ENCODE measurements at regions not wholly inside any gene's neighbourhood (a gene's known extent, or its start where the extent isn't known, plus 50 kb on each side); places are given as distances from the start of the nearest gene placed in this dataset.

DNA sequence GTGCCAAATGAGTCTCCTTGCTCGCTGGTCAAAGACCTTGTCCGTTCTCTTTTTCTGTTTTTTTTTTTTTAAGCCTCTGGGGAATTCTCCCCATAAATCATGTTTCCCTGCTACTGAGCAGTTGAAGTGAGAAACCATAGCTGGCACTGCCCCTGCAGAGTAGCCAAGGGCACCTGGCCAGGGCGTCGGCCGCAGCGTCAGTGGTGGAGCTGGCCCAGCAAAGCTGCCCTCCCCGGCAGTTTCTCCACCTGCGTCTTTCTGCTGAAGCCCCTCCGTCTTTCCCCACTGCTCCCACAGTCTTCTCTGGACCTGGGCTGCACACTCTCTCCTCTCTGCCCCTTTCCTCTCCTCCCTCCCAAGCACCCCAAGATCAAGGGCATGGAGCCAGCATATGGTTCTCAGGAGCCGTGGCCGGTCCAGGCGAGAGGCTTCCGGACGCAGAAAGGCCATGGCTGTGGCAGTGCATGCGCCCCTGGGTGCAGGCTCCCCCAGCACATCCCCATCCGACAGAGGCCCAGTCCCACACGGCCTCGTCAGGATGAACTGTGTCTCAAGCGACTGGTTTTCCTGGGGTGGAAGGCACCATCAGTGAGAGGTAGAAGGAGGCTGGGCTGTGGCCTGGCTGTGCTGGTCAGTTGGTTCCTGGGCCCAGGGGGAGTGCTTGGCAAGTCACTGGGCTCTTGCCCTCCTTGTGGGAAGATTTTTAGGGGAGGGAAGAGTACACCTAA lies 218.1 kb downstream of the ERMARD start:
- no peak overlapping the region for H3K4me3 ChIP-seq (ENCODE audit: low read length)
- TF ChIP-seq, protein P1, sequence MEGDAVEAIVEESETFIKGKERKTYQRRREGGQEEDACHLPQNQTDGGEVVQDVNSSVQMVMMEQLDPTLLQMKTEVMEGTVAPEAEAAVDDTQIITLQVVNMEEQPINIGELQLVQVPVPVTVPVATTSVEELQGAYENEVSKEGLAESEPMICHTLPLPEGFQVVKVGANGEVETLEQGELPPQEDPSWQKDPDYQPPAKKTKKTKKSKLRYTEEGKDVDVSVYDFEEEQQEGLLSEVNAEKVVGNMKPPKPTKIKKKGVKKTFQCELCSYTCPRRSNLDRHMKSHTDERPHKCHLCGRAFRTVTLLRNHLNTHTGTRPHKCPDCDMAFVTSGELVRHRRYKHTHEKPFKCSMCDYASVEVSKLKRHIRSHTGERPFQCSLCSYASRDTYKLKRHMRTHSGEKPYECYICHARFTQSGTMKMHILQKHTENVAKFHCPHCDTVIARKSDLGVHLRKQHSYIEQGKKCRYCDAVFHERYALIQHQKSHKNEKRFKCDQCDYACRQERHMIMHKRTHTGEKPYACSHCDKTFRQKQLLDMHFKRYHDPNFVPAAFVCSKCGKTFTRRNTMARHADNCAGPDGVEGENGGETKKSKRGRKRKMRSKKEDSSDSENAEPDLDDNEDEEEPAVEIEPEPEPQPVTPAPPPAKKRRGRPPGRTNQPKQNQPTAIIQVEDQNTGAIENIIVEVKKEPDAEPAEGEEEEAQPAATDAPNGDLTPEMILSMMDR (IDR thresholded peaks at IDR 0.05; ENCODE audit: insufficient read depth, low read depth, low read length, missing control alignments), result no peak
- DNase-seq (ENCODE audit: low read depth), result no peak

DNA sequence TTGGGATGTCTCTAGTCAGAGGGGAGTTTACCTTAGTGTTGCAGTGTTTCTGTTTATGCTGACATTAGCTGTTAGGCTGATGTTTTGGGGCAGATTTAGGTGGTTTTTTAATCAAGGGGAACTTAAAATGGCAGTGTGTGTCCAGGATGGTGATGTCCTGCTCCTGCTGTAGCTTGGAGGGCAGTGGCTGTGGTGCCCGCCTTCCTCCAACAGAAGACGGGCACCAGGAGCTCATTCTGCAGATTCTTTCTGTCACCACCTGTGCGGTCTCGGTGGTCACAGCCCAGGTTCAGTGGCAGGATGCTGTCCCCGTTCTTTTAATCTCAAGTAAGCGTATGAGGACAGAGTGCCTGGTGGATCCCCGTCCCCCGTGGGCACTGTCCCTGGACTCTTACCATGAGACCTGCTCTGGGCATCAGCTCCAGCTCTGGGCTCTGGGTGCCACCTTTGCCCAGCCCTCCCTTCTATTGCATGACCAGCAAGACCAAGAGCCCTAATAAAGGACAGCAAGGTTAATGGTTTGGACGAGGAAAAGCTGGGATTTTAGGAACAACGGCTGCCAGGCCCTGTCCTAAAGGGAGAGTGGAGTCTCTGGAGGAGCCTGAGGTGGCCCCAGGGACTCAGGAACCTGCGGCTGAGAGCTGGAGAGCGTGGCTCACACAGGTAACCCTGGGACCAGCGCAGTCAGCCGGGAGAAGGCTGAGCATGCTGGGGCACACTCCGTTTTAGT lies 217.3 kb downstream of the ERMARD start:
- no peak overlapping the region for H3K4me3 ChIP-seq (ENCODE audit: low read length)
- TF ChIP-seq, protein P1 (IDR thresholded peaks at IDR 0.05; ENCODE audit: insufficient read depth, low read depth, low read length, missing control alignments), result no peak
- DNase-seq (ENCODE audit: low read depth), result no peak

DNA sequence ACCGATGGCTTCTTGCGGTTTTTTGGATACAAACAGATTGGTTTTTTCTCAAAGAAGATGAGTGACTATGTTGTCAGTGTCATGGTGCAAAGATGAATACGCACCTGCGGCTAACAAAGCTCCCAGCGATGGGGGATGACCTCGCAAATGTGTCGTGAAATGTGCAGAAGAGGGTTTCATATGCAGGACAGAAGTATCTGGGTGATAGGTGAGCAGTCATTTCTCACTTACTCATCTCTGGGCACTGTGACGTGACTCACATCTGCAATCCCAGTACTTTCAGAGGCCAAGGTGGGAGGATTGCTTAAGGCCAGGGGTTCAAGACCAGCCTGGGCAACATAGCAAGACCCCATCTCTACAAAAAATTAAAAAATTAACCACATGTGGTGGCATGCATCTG lies 216.3 kb downstream of the ERMARD start:
- H3K4me3 ChIP-seq (ENCODE audit: low read length), result no peak overlapping the region
- DNase-seq (ENCODE audit: low read depth), result no peak
- TF ChIP-seq, protein P1 (IDR thresholded peaks at IDR 0.05; ENCODE audit: insufficient read depth, low read depth, low read length, missing control alignments), result no peak

DNA sequence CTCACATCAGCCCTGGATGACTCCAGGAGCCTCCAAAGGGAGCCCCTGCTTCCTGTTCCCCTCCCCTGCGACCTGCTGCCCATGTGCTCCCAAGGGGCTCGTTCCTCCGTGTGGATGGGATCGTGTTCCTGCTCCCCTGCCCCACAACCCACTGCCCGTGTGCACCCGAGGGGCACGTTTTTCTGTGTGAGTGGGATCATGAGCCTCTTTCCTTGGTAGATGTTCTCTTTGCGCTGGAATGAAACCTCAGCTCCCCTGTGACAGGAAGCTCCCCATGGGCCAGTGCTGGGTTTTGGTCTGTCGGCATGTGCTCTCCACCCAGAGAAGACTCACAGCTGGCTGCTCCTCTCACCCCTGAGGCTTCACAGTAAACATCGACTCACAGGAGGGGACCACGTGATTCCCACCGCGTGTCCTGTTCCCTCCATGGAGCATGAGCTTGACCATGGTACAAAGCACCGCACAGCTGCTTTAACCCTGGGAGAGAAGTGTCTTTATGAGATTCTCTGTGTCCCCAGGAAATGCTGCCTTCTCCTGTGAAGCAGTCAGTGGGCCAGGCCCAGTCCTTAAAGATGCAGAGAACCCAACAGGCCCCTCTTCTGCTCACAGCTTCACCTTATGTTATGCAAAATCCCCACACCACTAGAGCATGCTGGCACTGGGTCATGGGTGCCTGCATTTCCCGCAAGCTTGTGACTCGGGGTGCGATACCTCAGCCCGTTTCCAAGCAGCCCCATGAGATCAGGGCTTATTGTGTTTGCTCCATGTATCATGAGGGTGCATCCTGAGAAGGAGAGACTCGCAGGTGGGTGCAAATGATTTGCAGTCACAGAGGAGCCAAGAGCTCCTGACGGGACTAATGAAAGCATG lies 215.1 kb downstream of the ERMARD start:
- H3K4me3 ChIP-seq (ENCODE audit: low read length), result no peak overlapping the region
- TF ChIP-seq, protein P1 (IDR thresholded peaks at IDR 0.05; ENCODE audit: insufficient read depth, low read depth, low read length, missing control alignments), result no peak
- DNase-seq (ENCODE audit: low read depth), result no peak

DNA sequence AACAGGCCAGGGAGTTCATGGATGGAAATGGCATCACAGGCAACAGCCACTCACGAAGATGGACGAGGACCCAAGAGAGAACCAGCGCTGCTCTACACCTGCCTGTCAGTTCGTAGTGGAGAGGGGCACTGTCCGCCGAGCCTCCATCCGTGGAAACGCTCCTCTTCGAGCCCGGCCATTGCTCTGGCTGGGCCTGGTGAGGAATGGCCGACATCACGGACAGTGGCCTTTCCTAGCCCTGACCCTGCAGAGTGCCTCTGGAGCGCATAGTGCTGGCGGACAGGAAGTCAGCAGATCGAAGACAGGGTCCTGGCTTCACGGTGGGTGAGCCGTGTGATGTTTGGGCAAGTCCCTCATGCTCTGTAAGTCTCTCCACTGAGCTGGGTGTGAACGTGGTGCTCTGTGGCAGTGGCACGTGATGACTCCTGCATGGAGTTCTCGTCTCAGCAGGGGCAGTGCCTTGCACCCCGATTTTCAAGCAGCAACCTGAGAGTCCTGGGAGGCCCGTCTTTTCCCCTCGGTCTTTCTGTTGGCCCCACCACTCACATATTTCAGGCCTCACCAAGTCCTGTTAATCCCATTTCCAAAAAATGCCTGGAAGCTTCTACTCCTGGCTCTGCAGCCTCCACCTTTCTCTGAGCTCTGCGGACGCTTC lies 214.4 kb downstream of the ERMARD start:
- no peak overlapping the region for H3K4me3 ChIP-seq (ENCODE audit: low read length)
- TF ChIP-seq, protein P1 (IDR thresholded peaks at IDR 0.05; ENCODE audit: insufficient read depth, low read depth, low read length, missing control alignments), result no peak
- no peak for DNase-seq (ENCODE audit: low read depth)

DNA sequence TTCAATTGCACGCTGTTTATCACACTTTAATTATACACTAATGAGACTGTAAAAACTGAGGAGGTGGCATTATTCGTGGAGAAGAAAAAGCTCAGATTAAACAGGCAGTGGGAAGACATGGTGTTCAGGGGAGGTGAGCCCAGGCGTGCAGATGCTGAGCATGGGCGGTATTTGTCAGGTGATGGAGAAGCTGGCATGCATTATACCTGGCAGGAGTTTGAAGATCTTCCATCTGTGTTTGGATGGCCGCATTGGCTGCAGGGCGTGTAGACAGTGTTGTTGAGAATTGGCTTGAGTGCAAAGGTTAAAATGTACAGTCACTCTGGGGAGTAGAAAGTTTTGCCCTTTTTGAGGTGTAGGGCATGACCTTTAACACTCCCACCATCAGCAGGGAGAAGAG lies 213.8 kb downstream of the ERMARD start:
- TF ChIP-seq, protein P1 (IDR thresholded peaks at IDR 0.05; ENCODE audit: insufficient read depth, low read depth, low read length, missing control alignments), result no peak
- no peak for DNase-seq (ENCODE audit: low read depth)
- no peak overlapping the region for H3K4me3 ChIP-seq (ENCODE audit: low read length)

All from epithelial cell of esophagus (primary cell).